ENCODE measurements at regions not wholly inside any gene's neighbourhood (a gene's known extent, or its start where the extent isn't known, plus 50 kb on each side); places are given as distances from the start of the nearest gene placed in this dataset.

DNA sequence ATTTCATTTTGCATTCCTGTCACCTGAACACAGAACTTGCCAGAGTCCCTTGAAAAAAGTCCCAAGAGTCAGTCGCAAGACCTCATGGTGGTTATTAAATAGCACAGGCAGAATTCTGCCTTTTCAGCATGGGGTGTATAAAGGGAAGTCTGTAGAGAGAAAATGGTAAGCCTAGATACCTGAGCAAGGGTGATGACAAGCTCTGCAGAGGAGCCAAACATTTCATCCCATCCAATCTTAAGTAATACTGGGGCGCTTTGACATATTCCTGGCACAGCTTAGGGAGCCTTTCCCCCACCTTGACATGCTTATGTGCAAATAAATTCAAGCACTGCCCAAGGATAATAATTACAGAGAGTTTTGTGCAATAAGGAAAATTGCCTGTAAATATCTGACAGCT is 213.0 kb downstream of the INHBA start:
- TF ChIP-seq, protein P1, sequence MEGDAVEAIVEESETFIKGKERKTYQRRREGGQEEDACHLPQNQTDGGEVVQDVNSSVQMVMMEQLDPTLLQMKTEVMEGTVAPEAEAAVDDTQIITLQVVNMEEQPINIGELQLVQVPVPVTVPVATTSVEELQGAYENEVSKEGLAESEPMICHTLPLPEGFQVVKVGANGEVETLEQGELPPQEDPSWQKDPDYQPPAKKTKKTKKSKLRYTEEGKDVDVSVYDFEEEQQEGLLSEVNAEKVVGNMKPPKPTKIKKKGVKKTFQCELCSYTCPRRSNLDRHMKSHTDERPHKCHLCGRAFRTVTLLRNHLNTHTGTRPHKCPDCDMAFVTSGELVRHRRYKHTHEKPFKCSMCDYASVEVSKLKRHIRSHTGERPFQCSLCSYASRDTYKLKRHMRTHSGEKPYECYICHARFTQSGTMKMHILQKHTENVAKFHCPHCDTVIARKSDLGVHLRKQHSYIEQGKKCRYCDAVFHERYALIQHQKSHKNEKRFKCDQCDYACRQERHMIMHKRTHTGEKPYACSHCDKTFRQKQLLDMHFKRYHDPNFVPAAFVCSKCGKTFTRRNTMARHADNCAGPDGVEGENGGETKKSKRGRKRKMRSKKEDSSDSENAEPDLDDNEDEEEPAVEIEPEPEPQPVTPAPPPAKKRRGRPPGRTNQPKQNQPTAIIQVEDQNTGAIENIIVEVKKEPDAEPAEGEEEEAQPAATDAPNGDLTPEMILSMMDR (IDR thresholded peaks at IDR 0.05), result no peak
- intact Hi-C loops (cut with DNase I), result no loop called here
- Histone ChIP-seq H3K9me3 (no peaks in the 10 kb centered on the region), H3K27ac (no peak overlapping the region), H3K4me3 (no peak overlapping the region), H3K4me1 (peaks cover 5% of the 10 kb centered on the region), H3K27me3 (no peaks in the 10 kb centered on the region), H3K36me3 (no peaks in the 10 kb centered on the region)
- DNase-seq, result no peak
- ATAC-seq, result no peak

DNA sequence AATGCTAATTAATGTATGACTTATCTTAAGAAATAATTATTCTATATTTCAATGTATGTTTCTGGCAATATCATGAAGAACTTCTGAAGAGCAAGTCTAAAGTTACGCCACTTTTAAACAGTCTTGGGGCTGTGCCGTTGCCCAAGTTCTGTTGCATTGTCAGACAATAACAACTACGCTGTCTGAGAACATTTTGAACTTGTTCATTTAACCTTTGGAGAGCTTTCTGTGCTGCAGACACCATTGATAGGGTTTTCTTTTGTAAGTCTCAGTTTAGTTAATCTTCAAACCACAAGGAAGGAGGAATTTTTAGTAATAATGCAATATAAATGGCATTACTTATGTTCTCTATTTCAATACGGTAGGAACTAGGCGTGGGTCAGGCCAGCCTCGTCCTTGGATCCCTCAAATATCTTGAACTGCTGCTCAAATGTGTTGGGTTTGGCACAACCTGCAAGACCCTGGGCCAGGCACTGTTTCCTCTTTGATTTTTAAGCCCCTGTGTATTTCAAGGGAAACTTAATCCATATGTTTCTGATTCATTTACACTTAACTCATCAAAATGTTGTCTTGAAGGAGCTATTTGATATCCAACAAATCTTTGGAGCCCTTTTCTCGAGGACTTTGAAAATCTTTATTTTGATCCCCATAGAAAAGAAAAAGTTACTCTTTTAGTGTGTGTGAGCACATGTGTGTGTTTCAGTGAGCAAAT is 215.5 kb downstream of the INHBA start:
- Histone ChIP-seq H3K4me3 (no peak overlapping the region), H3K36me3 (no peaks in the 10 kb centered on the region), H3K27me3 (no peaks in the 10 kb centered on the region), H3K27ac (no peak overlapping the region), H3K9me3 (peaks cover 7% of the 10 kb centered on the region), H3K4me1 (peaks cover 3% of the 10 kb centered on the region)
- ATAC-seq (no peak), DNase-seq (no peak)
- intact Hi-C loops (cut with DNase I), result no loop called here
- TF ChIP-seq, protein P1 (IDR thresholded peaks at IDR 0.05), result no peak

DNA sequence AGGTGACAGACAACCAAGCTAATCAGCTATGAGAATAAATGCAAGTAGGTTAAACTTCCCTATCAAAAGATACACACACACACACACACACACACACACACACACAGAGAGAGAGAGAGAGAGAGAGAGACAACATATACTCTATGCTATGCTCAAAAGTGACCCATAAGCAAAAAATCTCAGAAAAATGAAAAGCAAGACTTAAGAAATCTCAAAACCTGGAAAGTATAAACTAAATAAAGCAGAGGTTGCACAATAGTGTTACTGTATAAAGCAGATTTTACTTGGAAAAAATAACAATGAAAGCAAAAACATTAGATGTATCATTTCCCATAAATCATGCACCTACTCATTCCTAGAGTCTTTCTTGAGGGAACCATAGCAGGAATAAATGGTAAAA is 221.5 kb downstream of the INHBA start:
- no peaks in the 10 kb centered on the region for H3K4me1 ChIP-seq
- no peak for DNase-seq
- no peak for ATAC-seq
- H3K4me3 ChIP-seq, result no peak overlapping the region
- H3K36me3 ChIP-seq, result no peaks in the 10 kb centered on the region
- TF ChIP-seq, protein P1 (IDR thresholded peaks at IDR 0.05), result no peak
- peaks cover 7% of the 10 kb centered on the region for H3K9me3 ChIP-seq
- no peaks in the 10 kb centered on the region for H3K27me3 ChIP-seq
- H3K27ac ChIP-seq, result no peak overlapping the region
- intact Hi-C loops (cut with DNase I), result no loop called here

DNA sequence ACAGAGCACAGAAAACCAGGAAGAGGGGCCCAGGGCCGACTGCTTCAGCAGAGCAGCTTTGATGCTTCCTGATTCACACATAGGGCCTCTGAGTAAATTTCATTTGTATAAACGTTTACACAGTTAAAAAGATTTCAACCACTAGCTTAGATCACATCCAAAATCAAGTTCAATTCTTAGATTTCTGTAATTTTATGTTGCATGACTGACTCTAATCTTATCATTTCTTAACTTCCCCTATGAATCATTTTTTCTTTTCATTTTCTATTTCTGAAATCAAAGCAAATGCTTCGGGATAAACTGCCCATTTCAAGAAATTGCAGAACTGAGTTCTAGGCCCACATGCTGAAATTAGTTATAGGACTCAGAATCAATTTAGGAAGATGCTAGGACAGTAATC is 224.7 kb downstream of the INHBA start:
- intact Hi-C loops (cut with DNase I), result no loop called here
- Histone ChIP-seq H3K9me3 (no peaks in the 10 kb centered on the region), H3K4me3 (no peak overlapping the region), H3K4me1 (no peaks in the 10 kb centered on the region), H3K36me3 (no peaks in the 10 kb centered on the region), H3K27ac (no peak overlapping the region), H3K27me3 (no peaks in the 10 kb centered on the region)
- DNase-seq, result no peak
- ATAC-seq, result no peak
- TF ChIP-seq, protein P1 (IDR thresholded peaks at IDR 0.05), result no peak

DNA sequence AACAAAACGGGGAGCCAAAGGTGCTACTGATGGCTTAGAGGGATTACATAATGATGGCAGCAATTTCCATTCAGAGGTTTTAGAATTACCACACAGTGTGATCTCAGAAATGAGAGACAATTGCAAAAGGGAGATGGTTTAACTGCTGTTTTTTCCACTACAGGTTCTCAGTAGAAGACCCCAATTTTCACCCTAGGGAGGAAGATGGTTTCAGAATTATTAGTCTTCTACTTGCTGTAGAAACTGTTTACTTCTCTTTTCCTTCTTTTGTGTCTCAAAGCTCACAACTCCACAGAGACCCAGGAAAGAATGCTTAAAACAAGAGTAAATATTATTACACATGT is 226.5 kb downstream of the INHBA start:
- no peaks in the 10 kb centered on the region for H3K36me3 ChIP-seq
- no peaks in the 10 kb centered on the region for H3K9me3 ChIP-seq
- ATAC-seq (no peak), DNase-seq (no peak)
- intact Hi-C loops (cut with DNase I), result no loop called here
- TF ChIP-seq, protein P1 (IDR thresholded peaks at IDR 0.05), result no peak
- H3K4me1 ChIP-seq, result no peaks in the 10 kb centered on the region
- no peak overlapping the region for H3K27ac ChIP-seq
- no peaks in the 10 kb centered on the region for H3K27me3 ChIP-seq
- no peak overlapping the region for H3K4me3 ChIP-seq
